GM19043 (cell line): ENCODE measurements at regions not wholly inside any gene's neighbourhood (a gene's known extent, or its start where the extent isn't known, plus 50 kb on each side); places are given as distances from the start of the nearest gene placed in this dataset.
"Not testable (repeated sequence)": the region's sequence is repeated elsewhere in the genome, so short reads cannot be mapped to it uniquely, and the experiment has no call there.

Experiments
- ATAC-seq: cut with Tn5 transposase; IDR thresholded peaks from one replicate; pipeline ENCODE4 v1.9.1; 2021; ENCODE audit warnings: low read depth; ENCODE audit not compliant: unreplicated experiment

DNA sequence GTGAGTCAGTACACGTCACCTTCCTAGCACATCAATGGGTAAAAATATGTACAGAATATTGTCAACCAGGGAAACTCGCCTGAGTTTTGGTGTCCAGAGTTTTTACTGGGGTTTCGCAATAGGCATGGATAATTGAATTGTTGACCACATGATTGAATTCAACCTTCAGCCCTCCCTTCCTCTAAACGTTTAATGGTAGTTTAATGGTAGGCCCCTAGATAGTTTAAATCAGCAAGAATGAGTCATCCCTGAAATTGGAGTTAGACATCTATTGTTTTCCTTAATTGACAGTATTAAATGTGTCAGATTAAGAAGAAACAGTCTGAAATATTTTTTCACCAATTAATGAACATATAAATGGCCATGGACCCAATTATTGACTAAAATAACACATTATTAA is 57.8 kb upstream of the CACNA2D1 start:
- ATAC-seq = no peak

DNA sequence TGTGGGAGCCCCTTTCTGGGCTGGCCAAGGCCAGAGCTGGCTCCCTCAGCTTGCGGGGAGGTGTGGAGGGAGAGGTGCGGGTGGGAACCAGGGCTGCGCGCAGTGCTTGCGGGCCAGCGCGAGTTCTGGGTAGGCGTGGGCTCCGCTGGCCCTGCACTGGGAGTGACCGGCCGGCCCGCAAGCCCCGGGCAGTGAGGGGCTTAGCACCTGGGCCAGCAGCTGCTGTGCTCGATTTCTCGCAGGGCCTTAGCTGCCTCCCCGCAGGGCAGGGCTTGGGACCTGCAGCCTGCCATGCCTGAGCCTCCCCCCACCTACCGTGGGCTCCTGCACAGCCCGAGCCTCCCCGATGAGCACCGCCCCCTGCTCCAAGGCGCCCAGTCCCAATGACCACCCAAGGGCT is 56.0 kb upstream of the CACNA2D1 start:
- not testable (repeated sequence) for ATAC-seq

- no peak for ATAC-seq
Measured at GRCh38 chr7:82494420-82494819, 50.8 kb upstream of the CACNA2D1 start.
